Glomerular visceral epithelial cell (primary cell): ENCODE measurements at regions not wholly inside any gene's neighbourhood (a gene's known extent, or its start where the extent isn't known, plus 50 kb on each side); places are given as distances from the start of the nearest gene placed in this dataset.

Experiments
- DNase-seq: peaks from one replicate; pipeline ENCODE4 v3.0.0-alpha.2; 2016; ENCODE audit errors: extremely low spot score

- DNase-seq, result no peak
Measured at GRCh38 chr20:40320517-40321011, 368.5 kb downstream of the MAFB start.

- no peak for DNase-seq
Measured at GRCh38 chr20:40319741-40320516, 369.1 kb downstream of the MAFB start.

- DNase-seq, result no peak
Measured at GRCh38 chr20:40319056-40319455, 370.0 kb downstream of the MAFB start.

- DNase-seq, result no peak
Measured at GRCh38 chr20:40317156-40317790, 371.8 kb downstream of the MAFB start.

GRCh38 chr20:40314278-40314677 is 374.8 kb downstream of the MAFB start:
- no peak for DNase-seq

- no peak for DNase-seq
Measured at GRCh38 chr20:40313730-40314129, 375.3 kb downstream of the MAFB start.

GRCh38 chr20:40309731-40310130 is 379.3 kb downstream of the MAFB start:
- no peak for DNase-seq

- DNase-seq, result no peak
Measured at GRCh38 chr20:40307997-40308396, 381.0 kb downstream of the MAFB start.

- no peak for DNase-seq
Measured at GRCh38 chr20:40307268-40307667, 381.8 kb downstream of the MAFB start.

GRCh38 chr20:40305303-40305702 is 383.7 kb downstream of the MAFB start:
- DNase-seq, result no peak

GRCh38 chr20:40304119-40304613 is 384.9 kb downstream of the MAFB start:
- DNase-seq, result no peak

- DNase-seq, result no peak
Measured at GRCh38 chr20:40294747-40295146, 394.3 kb downstream of the MAFB start.

- DNase-seq, result no peak
Measured at GRCh38 chr20:40294175-40294574, 394.9 kb downstream of the MAFB start.

GRCh38 chr20:40293740-40294139 is 395.3 kb downstream of the MAFB start:
- no peak for DNase-seq

GRCh38 chr20:40291493-40292135 is 397.4 kb downstream of the MAFB start:
- no peak for DNase-seq

GRCh38 chr20:40287683-40288082 is 401.4 kb downstream of the MAFB start:
- no peak for DNase-seq

- no peak for DNase-seq
Measured at GRCh38 chr20:40286975-40287531, 402.0 kb downstream of the MAFB start.

GRCh38 chr20:40284611-40285010 is 404.4 kb downstream of the MAFB start:
- no peak for DNase-seq

GRCh38 chr20:40283689-40284088 is 405.3 kb downstream of the MAFB start:
- no peak for DNase-seq

- DNase-seq, result no peak
Measured at GRCh38 chr20:40282941-40283340, 406.1 kb downstream of the MAFB start.

GRCh38 chr20:40282541-40282940 is 406.5 kb downstream of the MAFB start:
- no peak for DNase-seq

- no peak for DNase-seq
Measured at GRCh38 chr20:40280616-40281015, 408.4 kb downstream of the MAFB start.
